WERI-Rb-1 (cell line): ENCODE measurements at regions not wholly inside any gene's neighbourhood (a gene's known extent, or its start where the extent isn't known, plus 50 kb on each side); places are given as distances from the start of the nearest gene placed in this dataset.

Experiments
- DNase-seq: peaks from one replicate; pipeline ENCODE4 v3.0.0-alpha.2; 2020
- H3K27ac ChIP-seq: fragments of 250-450 bp; sonication (Bioruptor Pico); 2 replicates; pipeline ENCODE4 v1.5.1; 2020; ENCODE audit warnings: mild to moderate bottlenecking, moderate library complexity
- H3K27me3 ChIP-seq: fragments of 250-450 bp; sonication (Bioruptor Pico); 2 replicates; pipeline ENCODE4 v1.5.1; 2021; ENCODE audit warnings: mild to moderate bottlenecking, low read depth, moderate library complexity; ENCODE audit not compliant: insufficient read depth, severe bottlenecking
- H3K36me3 ChIP-seq: fragments of 250-450 bp; sonication (Bioruptor Pico); 2 replicates; pipeline ENCODE4 v1.5.1; 2020; ENCODE audit warnings: mild to moderate bottlenecking, moderate library complexity
- H3K4me3 ChIP-seq: 2 replicates; pipeline ENCODE4 v1.5.1; 2011; ENCODE audit warnings: low read depth, mild to moderate bottlenecking, control low read depth, low read length
- H3K9me3 ChIP-seq: fragments of 250-450 bp; sonication (Bioruptor Pico); 2 replicates; pipeline ENCODE4 v1.5.1; 2021; ENCODE audit warnings: mild to moderate bottlenecking, moderate library complexity; ENCODE audit not compliant: severe bottlenecking
- TF ChIP-seq, protein P1 (sequence below): IDR thresholded peaks from 2 replicates; pipeline ENCODE4 v1.5.1; 2011; ENCODE audit warnings: low read depth, mild to moderate bottlenecking, control low read depth, inconsistent platforms, low read length

DNA sequence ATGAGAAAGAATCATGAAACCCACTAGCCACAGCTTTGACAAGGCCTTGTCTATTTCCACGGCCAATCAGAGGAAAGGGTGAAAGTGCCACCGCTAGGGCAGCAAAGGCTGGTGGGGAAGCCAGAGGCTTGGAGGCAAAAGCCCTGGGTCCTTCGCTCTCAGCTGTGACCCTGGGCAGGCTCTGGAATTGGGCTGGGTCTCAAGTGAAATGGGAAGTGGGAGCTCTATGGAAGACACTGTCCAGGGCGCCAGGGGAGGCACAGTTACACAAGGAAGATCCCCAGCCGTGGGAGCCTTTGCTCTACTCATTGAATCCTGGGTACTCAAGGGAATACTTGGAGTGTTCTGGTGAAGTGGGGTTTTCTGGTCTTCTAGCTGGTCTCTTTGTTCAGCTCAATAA is 136.2 kb downstream of the ASB7 start:
- H3K27me3 ChIP-seq: no peaks in the 10 kb centered on the region
- H3K9me3 ChIP-seq: no peaks in the 10 kb centered on the region
- H3K27ac ChIP-seq: no peak overlapping the region
- TF ChIP-seq, protein P1, sequence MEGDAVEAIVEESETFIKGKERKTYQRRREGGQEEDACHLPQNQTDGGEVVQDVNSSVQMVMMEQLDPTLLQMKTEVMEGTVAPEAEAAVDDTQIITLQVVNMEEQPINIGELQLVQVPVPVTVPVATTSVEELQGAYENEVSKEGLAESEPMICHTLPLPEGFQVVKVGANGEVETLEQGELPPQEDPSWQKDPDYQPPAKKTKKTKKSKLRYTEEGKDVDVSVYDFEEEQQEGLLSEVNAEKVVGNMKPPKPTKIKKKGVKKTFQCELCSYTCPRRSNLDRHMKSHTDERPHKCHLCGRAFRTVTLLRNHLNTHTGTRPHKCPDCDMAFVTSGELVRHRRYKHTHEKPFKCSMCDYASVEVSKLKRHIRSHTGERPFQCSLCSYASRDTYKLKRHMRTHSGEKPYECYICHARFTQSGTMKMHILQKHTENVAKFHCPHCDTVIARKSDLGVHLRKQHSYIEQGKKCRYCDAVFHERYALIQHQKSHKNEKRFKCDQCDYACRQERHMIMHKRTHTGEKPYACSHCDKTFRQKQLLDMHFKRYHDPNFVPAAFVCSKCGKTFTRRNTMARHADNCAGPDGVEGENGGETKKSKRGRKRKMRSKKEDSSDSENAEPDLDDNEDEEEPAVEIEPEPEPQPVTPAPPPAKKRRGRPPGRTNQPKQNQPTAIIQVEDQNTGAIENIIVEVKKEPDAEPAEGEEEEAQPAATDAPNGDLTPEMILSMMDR: no peak
- no peak overlapping the region for H3K4me3 ChIP-seq
- DNase-seq: no peak
- no peaks in the 10 kb centered on the region for H3K36me3 ChIP-seq

DNA sequence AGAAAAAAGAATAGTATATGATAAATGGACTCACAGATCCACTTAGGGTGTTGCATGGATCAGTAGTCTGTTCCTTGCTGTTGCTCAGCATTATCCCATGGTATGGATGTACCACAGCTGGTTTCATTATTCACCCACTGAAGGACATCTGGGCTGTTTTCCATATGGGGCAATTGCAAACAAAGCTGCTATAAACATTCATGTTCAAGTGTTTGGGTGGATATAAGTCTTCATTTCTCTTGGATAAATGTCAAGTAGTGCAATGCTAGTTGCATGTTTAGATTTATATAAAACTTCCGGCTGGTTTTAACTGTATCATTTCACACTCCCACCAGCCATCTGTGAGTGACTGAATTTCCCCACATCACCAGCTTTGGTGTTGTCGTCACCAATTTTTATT is 137.7 kb downstream of the ASB7 start:
- DNase-seq: no peak
- Histone ChIP-seq H3K27me3 (no peaks in the 10 kb centered on the region), H3K9me3 (no peaks in the 10 kb centered on the region), H3K4me3 (no peak overlapping the region), H3K27ac (no peak overlapping the region), H3K36me3 (no peaks in the 10 kb centered on the region)
- TF ChIP-seq, protein P1: no peak

DNA sequence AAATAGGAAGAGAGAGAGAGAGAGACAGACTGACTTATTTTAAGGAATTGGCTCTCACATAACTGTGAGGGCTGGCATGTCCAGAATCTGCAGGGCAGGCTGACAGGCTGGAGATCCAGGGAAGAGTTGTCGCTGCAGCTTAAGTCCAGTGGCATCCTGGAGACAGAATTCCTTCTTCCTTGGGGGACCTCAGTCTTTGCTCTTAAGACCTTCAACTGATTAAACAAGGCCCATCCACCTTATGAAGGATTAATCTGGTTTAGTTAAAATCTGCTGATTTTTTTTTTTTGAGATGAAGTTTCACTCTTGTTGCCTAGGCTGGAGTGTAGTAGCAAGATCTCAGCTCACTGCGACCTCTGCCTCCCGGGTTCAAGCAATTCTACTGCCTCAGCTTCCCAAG is 128.0 kb upstream of the ALDH1A3 start:
- H3K9me3 ChIP-seq: no peaks in the 10 kb centered on the region
- H3K36me3 ChIP-seq: no peaks in the 10 kb centered on the region
- no peaks in the 10 kb centered on the region for H3K27me3 ChIP-seq
- DNase-seq: no peak
- H3K27ac ChIP-seq: no peak overlapping the region
- no peak overlapping the region for H3K4me3 ChIP-seq
- TF ChIP-seq, protein P1: no peak

DNA sequence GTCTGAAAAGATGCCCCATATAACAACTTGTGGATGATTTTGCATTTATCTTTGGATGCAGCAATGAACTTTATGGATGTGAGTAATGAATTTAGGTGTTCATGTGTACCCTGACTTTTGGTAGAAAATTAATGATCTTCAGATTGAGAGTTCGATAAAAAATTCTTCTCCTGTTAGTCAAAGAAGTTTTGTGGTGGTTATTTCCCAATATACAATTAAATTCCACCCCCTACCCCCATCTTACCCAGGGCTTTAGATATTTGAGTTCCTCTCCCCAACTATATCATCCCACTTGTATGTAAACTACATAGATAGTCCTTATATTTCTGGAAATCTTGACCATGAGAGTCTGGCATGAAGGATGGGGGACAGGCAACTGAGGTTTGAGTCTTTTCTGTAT is 126.1 kb upstream of the ALDH1A3 start:
- DNase-seq: no peak
- no peaks in the 10 kb centered on the region for H3K36me3 ChIP-seq
- H3K9me3 ChIP-seq: no peaks in the 10 kb centered on the region
- H3K27me3 ChIP-seq: no peaks in the 10 kb centered on the region
- TF ChIP-seq, protein P1: no peak
- no peak overlapping the region for H3K27ac ChIP-seq
- no peak overlapping the region for H3K4me3 ChIP-seq

DNA sequence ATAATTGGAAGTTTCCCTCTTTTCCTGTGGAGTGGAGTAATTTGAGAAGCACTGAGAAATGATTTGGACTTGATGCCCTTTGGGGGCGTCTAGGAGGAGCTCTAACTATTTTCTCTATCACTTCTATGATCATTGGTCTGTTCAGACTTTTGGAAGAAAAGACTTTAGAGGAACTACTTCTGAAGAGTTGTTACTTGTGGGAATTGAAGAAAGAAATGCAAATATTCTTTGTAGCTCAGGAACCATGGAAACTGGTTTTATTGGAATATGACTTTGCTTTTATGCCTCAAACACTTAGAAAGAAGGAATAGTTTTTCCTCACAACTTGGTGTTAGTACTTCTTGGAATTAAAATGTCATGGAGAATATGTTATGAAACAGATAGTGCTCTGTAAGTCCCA is 122.0 kb upstream of the ALDH1A3 start:
- H3K4me3 ChIP-seq: no peak overlapping the region
- H3K27me3 ChIP-seq: no peaks in the 10 kb centered on the region
- TF ChIP-seq, protein P1: no peak
- no peaks in the 10 kb centered on the region for H3K36me3 ChIP-seq
- H3K27ac ChIP-seq: no peak overlapping the region
- DNase-seq: no peak
- H3K9me3 ChIP-seq: no peaks in the 10 kb centered on the region

DNA sequence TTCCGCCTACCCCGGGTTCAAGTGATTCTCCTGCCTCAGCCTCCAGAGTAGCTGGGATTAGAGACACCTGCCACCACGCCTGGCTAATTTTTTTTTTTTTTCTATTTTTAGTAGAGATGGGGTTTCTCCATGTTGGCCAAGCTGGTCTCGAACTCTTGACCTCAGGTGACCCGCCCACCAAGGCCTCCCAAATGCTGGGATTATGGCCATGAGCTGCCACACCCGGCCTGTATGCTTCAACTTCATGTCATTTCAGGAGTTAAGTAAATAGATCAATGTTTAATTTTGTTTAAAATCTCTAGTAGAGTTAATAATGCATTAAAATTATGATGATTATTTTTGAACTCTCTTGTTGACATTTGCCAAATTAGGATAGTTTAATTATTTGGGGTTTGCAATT is 121.1 kb upstream of the ALDH1A3 start:
- Histone ChIP-seq H3K9me3 (no peaks in the 10 kb centered on the region), H3K36me3 (no peaks in the 10 kb centered on the region), H3K27ac (no peak overlapping the region), H3K27me3 (no peaks in the 10 kb centered on the region), H3K4me3 (no peak overlapping the region)
- DNase-seq: peak; percentile 5
- TF ChIP-seq, protein P1: no peak
